ENCODE measurements at regions not wholly inside any gene's neighbourhood (a gene's known extent, or its start where the extent isn't known, plus 50 kb on each side); places are given as distances from the start of the nearest gene placed in this dataset.
"Not testable (repeated sequence)": the region's sequence is repeated elsewhere in the genome, so short reads cannot be mapped to it uniquely, and the experiment has no call there.

GRCh38 chr21:9070703-9071102 is 1450.7 kb upstream of the TPTE start:
- peak in 1 of 5 experiments; percentile 11 for TF ChIP-seq CTCF (IDR thresholded peaks at IDR 0.05)
- H3K4me3 ChIP-seq; intact Hi-C loops (cut with DNase I; ENCODE audit: low total_unique reads); H3K4me1 ChIP-seq; H3K9me3 ChIP-seq; H3K27me3 ChIP-seq; DNase-seq; H3K27ac ChIP-seq; H3K36me3 ChIP-seq; in situ Hi-C loops (cut with MboI; ENCODE audit: low pct_ligation_motif_present in 1 of 4, low pct_unique_long_range_greater_than_20kb in 1 of 4, low sequenced_read_pairs in 3 of 4): not testable (repeated sequence)
- WGBS, 2 donors (ENCODE audit: low coverage in 1 of 2), result 89% methylated on average over 3 of the region's 23 CpGs; no CpG with 5 or more reads in 1 of the 2 donors

GRCh38 chr21:9073010-9073409 is 1448.4 kb upstream of the TPTE start:
- WGBS, 2 donors (ENCODE audit: low coverage in 1 of 2), result 70% methylated on average over 12 of the region's 22 CpGs; no CpG with 5 or more reads in 1 of the 2 donors
- H3K9me3 ChIP-seq; intact Hi-C loops (cut with DNase I; ENCODE audit: low total_unique reads); H3K27me3 ChIP-seq; DNase-seq; H3K4me1 ChIP-seq; H3K36me3 ChIP-seq; in situ Hi-C loops (cut with MboI; ENCODE audit: low pct_ligation_motif_present in 1 of 4, low pct_unique_long_range_greater_than_20kb in 1 of 4, low sequenced_read_pairs in 3 of 4); H3K27ac ChIP-seq; H3K4me3 ChIP-seq: not testable (repeated sequence)

GRCh38 chr21:9074772-9075171 is 1446.6 kb upstream of the TPTE start:
- H3K4me3 ChIP-seq; H3K4me1 ChIP-seq; H3K27ac ChIP-seq; H3K9me3 ChIP-seq; DNase-seq; in situ Hi-C loops (cut with MboI; ENCODE audit: low pct_ligation_motif_present in 1 of 4, low pct_unique_long_range_greater_than_20kb in 1 of 4, low sequenced_read_pairs in 3 of 4); intact Hi-C loops (cut with DNase I; ENCODE audit: low total_unique reads); H3K36me3 ChIP-seq; H3K27me3 ChIP-seq: not testable (repeated sequence)
- 80% methylated on average over 1 of the region's 13 CpGs; no CpG with 5 or more reads in 1 of the 2 donors for WGBS, 2 donors (ENCODE audit: low coverage in 1 of 2)

GRCh38 chr21:9083091-9083826 is 1438.1 kb upstream of the TPTE start:
- H3K4me1 ChIP-seq; in situ Hi-C loops (cut with MboI; ENCODE audit: low pct_ligation_motif_present in 1 of 4, low pct_unique_long_range_greater_than_20kb in 1 of 4, low sequenced_read_pairs in 3 of 4); H3K36me3 ChIP-seq; intact Hi-C loops (cut with DNase I; ENCODE audit: low total_unique reads); DNase-seq; H3K27me3 ChIP-seq; H3K4me3 ChIP-seq; H3K9me3 ChIP-seq; H3K27ac ChIP-seq: not testable (repeated sequence)
- WGBS, 2 donors (ENCODE audit: low coverage in 1 of 2), result 80% methylated on average over 7 of the region's 37 CpGs; no CpG with 5 or more reads in 1 of the 2 donors

GRCh38 chr21:9086299-9086698 is 1435.1 kb upstream of the TPTE start:
- H3K27me3 ChIP-seq; H3K27ac ChIP-seq; H3K4me1 ChIP-seq; intact Hi-C loops (cut with DNase I; ENCODE audit: low total_unique reads); H3K4me3 ChIP-seq; H3K36me3 ChIP-seq; in situ Hi-C loops (cut with MboI; ENCODE audit: low pct_ligation_motif_present in 1 of 4, low pct_unique_long_range_greater_than_20kb in 1 of 4, low sequenced_read_pairs in 3 of 4); DNase-seq; H3K9me3 ChIP-seq: not testable (repeated sequence)
- 99% methylated on average over 10 of the region's 13 CpGs; no CpG with 5 or more reads in 1 of the 2 donors for WGBS, 2 donors (ENCODE audit: low coverage in 1 of 2)

GRCh38 chr21:9087816-9088215 is 1433.6 kb upstream of the TPTE start:
- H3K36me3 ChIP-seq; DNase-seq; H3K27ac ChIP-seq; intact Hi-C loops (cut with DNase I; ENCODE audit: low total_unique reads); H3K27me3 ChIP-seq; H3K4me1 ChIP-seq; in situ Hi-C loops (cut with MboI; ENCODE audit: low pct_ligation_motif_present in 1 of 4, low pct_unique_long_range_greater_than_20kb in 1 of 4, low sequenced_read_pairs in 3 of 4); H3K4me3 ChIP-seq; H3K9me3 ChIP-seq: not testable (repeated sequence)
- 94 to 97% methylated on average over 5 to 18 of the region's 30 CpGs for WGBS, 2 donors (ENCODE audit: low coverage in 1 of 2)

GRCh38 chr21:9129741-9130140 is 1391.6 kb upstream of the TPTE start:
- in situ Hi-C loops (cut with MboI; ENCODE audit: low pct_ligation_motif_present in 1 of 4, low pct_unique_long_range_greater_than_20kb in 1 of 4, low sequenced_read_pairs in 3 of 4); H3K4me1 ChIP-seq; H3K9me3 ChIP-seq; H3K27ac ChIP-seq; intact Hi-C loops (cut with DNase I; ENCODE audit: low total_unique reads); DNase-seq; H3K36me3 ChIP-seq; H3K27me3 ChIP-seq; H3K4me3 ChIP-seq: not testable (repeated sequence)
- WGBS, 2 donors (ENCODE audit: low coverage in 1 of 2), result no CpG with 5 or more reads among the region's 17 CpGs

GRCh38 chr21:9130817-9131216 is 1390.6 kb upstream of the TPTE start:
- intact Hi-C loops (cut with DNase I; ENCODE audit: low total_unique reads); H3K9me3 ChIP-seq; in situ Hi-C loops (cut with MboI; ENCODE audit: low pct_ligation_motif_present in 1 of 4, low pct_unique_long_range_greater_than_20kb in 1 of 4, low sequenced_read_pairs in 3 of 4): not testable (repeated sequence)

More at GRCh38 chr21:9130817-9131216, 1390.6 kb upstream of the TPTE start:
- not testable (repeated sequence) for H3K4me1 ChIP-seq, DNase-seq, H3K4me3 ChIP-seq, H3K27ac ChIP-seq, H3K36me3 ChIP-seq, H3K27me3 ChIP-seq
- WGBS, 2 donors (ENCODE audit: low coverage in 1 of 2), result 83% methylated on average over 2 of the region's 6 CpGs; no CpG with 5 or more reads in 1 of the 2 donors
